Suprapubic skin (tissue), 4 donors: ENCODE measurements at regions not wholly inside any gene's neighbourhood (a gene's known extent, or its start where the extent isn't known, plus 50 kb on each side); places are given as distances from the start of the nearest gene placed in this dataset.

Experiments
- DNase-seq, 2 donors: peaks; one replicate each; pipeline ENCODE4 v3.0.0-alpha.2; 2019; ENCODE audit warnings: low spot score in 2 of 2
- H3K27ac ChIP-seq: fragments of 200-600 bp; sonication (generic); one replicate; pipeline ENCODE4 v1.5.1; 2019
- H3K27me3 ChIP-seq: fragments of 200-600 bp; sonication (generic); one replicate; pipeline ENCODE4 v1.5.1; 2019
- H3K36me3 ChIP-seq: fragments of 200-600 bp; sonication (generic); one replicate; pipeline ENCODE4 v1.5.1; 2019
- H3K4me1 ChIP-seq: fragments of 200-600 bp; sonication (generic); one replicate; pipeline ENCODE4 v1.5.1; 2019
- H3K4me3 ChIP-seq: fragments of 200-600 bp; sonication (generic); one replicate; pipeline ENCODE4 v1.5.1; 2019; ENCODE audit warnings: mild to moderate bottlenecking
- H3K9me3 ChIP-seq: fragments of 200-600 bp; sonication (generic); one replicate; pipeline ENCODE4 v1.5.1; 2019
- EP300 ChIP-seq: sonication (generic); formaldehyde crosslinking; IDR thresholded peaks from one replicate; pipeline ENCODE4 v1.6.1; 2017; ENCODE audit warnings: antibody characterized with exemption
- POLR2A ChIP-seq, 2 donors: fragments of 450-650 bp; IDR thresholded peaks; one replicate each; pipeline ENCODE4 v1.6.1; 2017; ENCODE audit warnings: antibody characterized with exemption in 2 of 2, mild to moderate bottlenecking in 2 of 2, moderate library complexity in 2 of 2
- POLR2AphosphoS5 ChIP-seq, 3 donors: sonication (generic); formaldehyde crosslinking; IDR thresholded peaks; one replicate each; pipeline ENCODE4 v1.6.1; 2017; ENCODE audit warnings: antibody characterized with exemption in 3 of 3
- WGBS: methylation state at CpG from one replicate; pipeline ENCODE4 v1.1.5; 2018; 5-methylcytosine and 5-hydroxymethylcytosine counted together
- TF ChIP-seq, protein P1 (sequence below), 2 donors: fragments of 200-600 bp in 1 of 2; fragments of 450-650 bp in 1 of 2; sonication (generic) in 1 of 2; IDR thresholded peaks; one replicate each; pipeline ENCODE4 v1.5.1; 2016 to 2019; ENCODE audit warnings: antibody characterized with exemption in 2 of 2, mild to moderate bottlenecking in 1 of 2, moderate library complexity in 1 of 2

GRCh38 chr4:85058551-85058950 lies 92.1 kb upstream of the WDFY3 start:
- WGBS, result 90% methylated on average over 3 of the region's 3 CpGs
- Histone ChIP-seq H3K27ac (no peak overlapping the region), H3K27me3 (peaks cover 7% of the 10 kb centered on the region), H3K4me3 (no peak overlapping the region), H3K9me3 (no peaks in the 10 kb centered on the region), H3K36me3 (no peaks in the 10 kb centered on the region), H3K4me1 (no peaks in the 10 kb centered on the region)
- TF ChIP-seq EP300, result no peak
- TF ChIP-seq, protein P1, sequence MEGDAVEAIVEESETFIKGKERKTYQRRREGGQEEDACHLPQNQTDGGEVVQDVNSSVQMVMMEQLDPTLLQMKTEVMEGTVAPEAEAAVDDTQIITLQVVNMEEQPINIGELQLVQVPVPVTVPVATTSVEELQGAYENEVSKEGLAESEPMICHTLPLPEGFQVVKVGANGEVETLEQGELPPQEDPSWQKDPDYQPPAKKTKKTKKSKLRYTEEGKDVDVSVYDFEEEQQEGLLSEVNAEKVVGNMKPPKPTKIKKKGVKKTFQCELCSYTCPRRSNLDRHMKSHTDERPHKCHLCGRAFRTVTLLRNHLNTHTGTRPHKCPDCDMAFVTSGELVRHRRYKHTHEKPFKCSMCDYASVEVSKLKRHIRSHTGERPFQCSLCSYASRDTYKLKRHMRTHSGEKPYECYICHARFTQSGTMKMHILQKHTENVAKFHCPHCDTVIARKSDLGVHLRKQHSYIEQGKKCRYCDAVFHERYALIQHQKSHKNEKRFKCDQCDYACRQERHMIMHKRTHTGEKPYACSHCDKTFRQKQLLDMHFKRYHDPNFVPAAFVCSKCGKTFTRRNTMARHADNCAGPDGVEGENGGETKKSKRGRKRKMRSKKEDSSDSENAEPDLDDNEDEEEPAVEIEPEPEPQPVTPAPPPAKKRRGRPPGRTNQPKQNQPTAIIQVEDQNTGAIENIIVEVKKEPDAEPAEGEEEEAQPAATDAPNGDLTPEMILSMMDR (IDR thresholded peaks at IDR 0.05), result no peak
- no peak for TF ChIP-seq POLR2AphosphoS5 (IDR thresholded peaks at IDR 0.05)
- TF ChIP-seq POLR2A (IDR thresholded peaks at IDR 0.05), result no peak
- DNase-seq, result no peak

GRCh38 chr4:85061974-85062373 lies 95.5 kb upstream of the WDFY3 start:
- WGBS, result 92% methylated on average over 1 of the region's 1 CpG
- no peak for TF ChIP-seq POLR2AphosphoS5 (IDR thresholded peaks at IDR 0.05)
- TF ChIP-seq EP300, result no peak
- TF ChIP-seq POLR2A (IDR thresholded peaks at IDR 0.05), result no peak
- TF ChIP-seq, protein P1 (IDR thresholded peaks at IDR 0.05), result no peak

GRCh38 chr4:85062466-85062865 lies 96.0 kb upstream of the WDFY3 start:
- DNase-seq, result no peak
- Histone ChIP-seq H3K4me1 (no peaks in the 10 kb centered on the region), H3K27ac (no peak overlapping the region), H3K36me3 (no peaks in the 10 kb centered on the region), H3K4me3 (no peak overlapping the region), H3K27me3 (peaks cover 7% of the 10 kb centered on the region), H3K9me3 (no peaks in the 10 kb centered on the region)
- TF ChIP-seq POLR2AphosphoS5 (IDR thresholded peaks at IDR 0.05), result no peak
- no peak for TF ChIP-seq EP300
- no peak for TF ChIP-seq POLR2A (IDR thresholded peaks at IDR 0.05)
- TF ChIP-seq, protein P1 (IDR thresholded peaks at IDR 0.05), result no peak

More at GRCh38 chr4:85061974-85062373, 95.5 kb upstream of the WDFY3 start:
- H3K27ac ChIP-seq, result no peak overlapping the region
- no peaks in the 10 kb centered on the region for H3K36me3 ChIP-seq
- no peak for DNase-seq
- H3K9me3 ChIP-seq, result no peaks in the 10 kb centered on the region
- H3K4me1 ChIP-seq, result no peaks in the 10 kb centered on the region
- H3K4me3 ChIP-seq, result no peak overlapping the region
- peaks cover 7% of the 10 kb centered on the region for H3K27me3 ChIP-seq

DNA sequence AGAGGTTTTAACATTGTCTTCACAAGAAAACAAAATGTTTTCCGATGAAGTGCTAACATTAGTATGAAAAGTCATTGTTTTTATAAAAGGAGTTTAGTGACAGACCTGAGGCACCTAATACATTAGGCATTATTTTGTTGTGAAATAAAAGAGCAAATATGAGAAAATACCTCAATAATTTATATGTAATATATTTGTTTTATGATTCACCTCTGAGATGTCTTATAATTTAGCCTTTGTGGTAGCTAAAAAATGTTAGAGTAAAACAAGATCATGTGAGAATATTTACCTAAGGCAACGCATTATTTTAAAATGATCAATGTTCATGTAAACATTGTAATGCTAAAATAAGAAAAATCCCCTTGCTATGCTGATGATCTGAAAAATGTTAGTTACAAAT lies 100.9 kb upstream of the WDFY3 start:
- 84% methylated on average over 2 of the region's 2 CpGs for WGBS
- H3K4me1 ChIP-seq, result no peaks in the 10 kb centered on the region
- no peak for DNase-seq
- H3K9me3 ChIP-seq, result no peaks in the 10 kb centered on the region
- H3K36me3 ChIP-seq, result no peaks in the 10 kb centered on the region
- no peaks in the 10 kb centered on the region for H3K27me3 ChIP-seq
- no peak overlapping the region for H3K4me3 ChIP-seq
- H3K27ac ChIP-seq, result no peak overlapping the region
- TF ChIP-seq POLR2A (IDR thresholded peaks at IDR 0.05), result no peak
- TF ChIP-seq, protein P1 (IDR thresholded peaks at IDR 0.05), result no peak
- TF ChIP-seq EP300, result no peak
- no peak for TF ChIP-seq POLR2AphosphoS5 (IDR thresholded peaks at IDR 0.05)

DNA sequence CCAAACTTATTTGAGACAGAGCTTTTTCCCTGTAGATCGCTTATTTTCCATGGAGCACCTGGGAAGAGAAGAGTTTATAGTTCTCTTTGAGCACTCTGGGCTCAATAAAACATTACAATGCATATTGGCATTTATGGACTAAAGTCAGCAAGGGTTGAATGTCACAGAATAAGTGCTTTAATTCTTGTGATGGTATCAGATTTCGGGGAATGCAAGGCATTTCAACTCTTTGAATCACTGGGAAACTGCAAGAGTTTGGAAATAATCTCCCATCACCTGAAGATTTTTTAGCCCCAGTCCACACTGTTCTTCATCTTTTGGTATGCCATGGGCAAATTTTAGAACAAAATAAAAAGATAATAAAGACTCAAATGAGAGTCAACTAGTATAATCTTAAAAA lies 111.5 kb upstream of the WDFY3 start:
- no peak overlapping the region for H3K4me3 ChIP-seq
- WGBS, result 73% methylated on average over 2 of the region's 2 CpGs

More for the DNA sequence above, 111.5 kb upstream of the WDFY3 start:
- Histone ChIP-seq H3K27me3 (no peaks in the 10 kb centered on the region), H3K27ac (no peak overlapping the region), H3K4me1 (no peaks in the 10 kb centered on the region), H3K36me3 (no peaks in the 10 kb centered on the region), H3K9me3 (no peaks in the 10 kb centered on the region)
- no peak for DNase-seq
- TF ChIP-seq, protein P1 (IDR thresholded peaks at IDR 0.05), result no peak
- TF ChIP-seq POLR2A (IDR thresholded peaks at IDR 0.05) (no peak), EP300 (no peak), POLR2AphosphoS5 (IDR thresholded peaks at IDR 0.05) (no peak)
